Right cardiac atrium (tissue), 5 donors: ENCODE measurements at regions not wholly inside any gene's neighbourhood (a gene's known extent, or its start where the extent isn't known, plus 50 kb on each side); places are given as distances from the start of the nearest gene placed in this dataset.
"Not testable (repeated sequence)": the region's sequence is repeated elsewhere in the genome, so short reads cannot be mapped to it uniquely, and the experiment has no call there.

ENCODE experiments used
- ATAC-seq, 2 donors: fragments of 200-7000 bp; cut with Tn5 transposase; one replicate each; pipeline versions ENCODE4 v1.8.0 to v1.9.1; 2020; ENCODE audit warnings: moderate library complexity in 2 of 2, mild to moderate bottlenecking in 1 of 2
- DNase-seq, 3 donors: peaks; one replicate each; pipeline ENCODE4 v3.0.0-alpha.2; 2020
- H3K27ac ChIP-seq: one replicate; pipeline ENCODE4 v1.5.1; 2013; ENCODE audit warnings: mild to moderate bottlenecking, low read length, control low read depth, moderate library complexity
- H3K27me3 ChIP-seq: one replicate; pipeline ENCODE4 v1.6.1; 2013; ENCODE audit not compliant: control insufficient read depth, insufficient read depth
- H3K4me1 ChIP-seq: one replicate; pipeline ENCODE4 v1.6.1; 2013; ENCODE audit warnings: low read length; ENCODE audit not compliant: control insufficient read depth, insufficient read depth
- H3K4me3 ChIP-seq: one replicate; pipeline ENCODE4 v1.5.1; 2013; ENCODE audit warnings: low read length, control low read depth
- H3K9me3 ChIP-seq: one replicate; pipeline ENCODE4 v1.6.1; 2013; ENCODE audit warnings: low read length; ENCODE audit not compliant: control insufficient read depth
- WGBS: extraction: QIAGEN DNeasy Blood & Tissue Kit; methylation state at CpG from one replicate; pipeline ENCODE4 v1.1.7; 2013; 5-methylcytosine and 5-hydroxymethylcytosine counted together
- intact Hi-C, 4 donors: fragments of 100-400 bp; cut with DNase I; formaldehyde crosslinking; loops; one replicate each; pipeline versions ENCODE4 v1.11.0 to v1.14.0; 2022 to 2023
- donor health status: healthy with polysubstance abuse.
- donor health status: DM: no; HTN: yes; CAD: no.
- donor health status: DM: no; HTN: no; CAD: no.
- donor health status: DM: no; HTN: yes; CAD: no; lungs with severe emphysema.
- donor health status: DM: yes; HTN: yes; CAD: no.

DNA sequence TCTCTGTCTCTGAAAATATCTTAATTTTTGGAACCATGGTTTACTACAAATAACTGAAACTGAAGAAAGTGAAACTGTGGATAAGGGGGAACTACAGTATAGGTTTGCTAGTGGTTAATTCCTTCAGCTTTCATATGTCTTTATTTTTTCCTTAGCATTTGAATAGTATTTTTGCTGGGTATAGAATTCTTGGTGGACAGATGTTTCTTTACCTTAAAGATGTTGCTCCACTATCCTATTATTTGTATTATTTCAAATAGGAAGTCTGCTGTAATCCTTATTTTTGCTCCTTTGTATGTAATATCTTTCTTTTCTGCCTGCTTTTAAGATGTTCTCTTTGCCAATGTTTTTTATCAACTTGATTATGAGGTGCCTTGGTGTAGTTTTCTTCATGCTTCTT is 152.9 kb upstream of the ISL1 start:
- no peak for ATAC-seq
- intact Hi-C loops = no loop called here

DNA sequence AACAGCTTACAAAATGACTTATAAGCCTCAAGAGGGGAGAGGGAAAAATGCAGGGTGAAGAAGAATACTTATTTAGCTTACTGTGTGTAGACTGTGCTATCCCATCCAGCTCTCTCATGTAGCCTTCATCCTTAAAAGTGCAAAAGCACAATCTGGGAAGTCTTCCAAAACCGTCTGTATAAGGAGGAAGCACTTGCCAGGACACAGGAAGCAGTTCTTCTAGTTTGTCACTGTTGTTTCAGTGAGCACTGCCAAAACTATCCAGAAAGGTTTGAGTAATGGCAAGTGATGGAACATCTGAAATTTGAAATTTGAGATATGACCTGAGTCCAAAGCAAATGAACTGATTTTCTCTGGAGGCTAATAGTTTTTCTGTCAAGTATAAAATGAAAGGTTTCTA is 140.8 kb upstream of the ISL1 start:
- intact Hi-C loops = no loop called here
- Histone ChIP-seq H3K27me3 (no peaks in the 10 kb centered on the region), H3K9me3 (no peaks in the 10 kb centered on the region), H3K4me1 (no peaks in the 10 kb centered on the region), H3K27ac (no peak overlapping the region), H3K4me3 (no peak overlapping the region)
- ATAC-seq = no peak
- no peak for DNase-seq
- WGBS = 15% methylated on average over 1 of the region's 1 CpG

More for the DNA sequence above, 152.9 kb upstream of the ISL1 start:
- Histone ChIP-seq H3K4me3 (no peak overlapping the region), H3K27ac (no peak overlapping the region), H3K9me3 (no peaks in the 10 kb centered on the region), H3K27me3 (no peaks in the 10 kb centered on the region), H3K4me1 (peaks cover 1% of the 10 kb centered on the region)
- DNase-seq = no peak

DNA sequence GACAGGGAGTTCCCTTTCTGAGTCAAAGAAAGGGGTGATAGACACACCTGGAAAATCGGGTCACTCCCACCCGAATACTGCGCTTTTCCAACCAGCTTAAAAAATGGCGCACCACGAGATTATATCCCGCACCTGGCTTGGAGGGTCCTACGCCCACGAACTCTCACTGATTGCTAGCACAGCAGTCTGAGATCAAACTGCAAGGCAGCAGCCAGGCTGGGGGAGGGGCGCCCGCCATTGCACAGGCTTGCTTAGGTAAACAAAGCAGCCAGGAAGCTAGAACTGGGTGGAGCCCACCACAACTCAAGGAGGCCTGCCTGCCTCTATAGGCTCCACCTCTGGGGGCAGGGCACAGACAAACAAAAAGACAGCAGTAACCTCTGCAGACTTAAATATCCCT is 132.3 kb upstream of the ISL1 start:
- WGBS = 88% methylated on average over 10 of the region's 10 CpGs
- DNase-seq, H3K27me3 ChIP-seq, H3K27ac ChIP-seq, ATAC-seq, H3K4me3 ChIP-seq, H3K9me3 ChIP-seq, H3K4me1 ChIP-seq, intact Hi-C loops: not testable (repeated sequence)

DNA sequence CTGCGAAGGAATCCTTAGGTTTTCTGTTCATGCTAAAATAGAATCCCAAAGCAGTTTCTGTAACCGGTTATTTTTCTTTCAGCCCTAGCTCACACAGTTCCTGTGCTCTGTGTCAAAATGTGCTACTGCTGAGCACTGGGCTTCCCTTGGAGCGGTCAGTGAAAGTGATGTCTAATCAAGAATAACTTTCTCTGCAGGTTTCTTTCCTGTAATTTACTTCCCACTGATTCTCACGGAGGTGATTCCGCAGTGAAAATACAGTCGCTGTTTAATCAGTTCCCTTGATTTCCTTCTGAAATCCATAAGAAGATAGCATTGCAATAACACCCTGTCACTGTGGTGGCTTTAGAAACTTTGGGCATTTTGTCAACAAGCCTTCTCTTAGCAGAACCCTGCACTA is 112.0 kb upstream of the ISL1 start:
- intact Hi-C loops = no loop called here
- no peaks in the 10 kb centered on the region for H3K27me3 ChIP-seq
- H3K4me1 ChIP-seq = no peaks in the 10 kb centered on the region
- ATAC-seq (no peak), DNase-seq (no peak)
- no peaks in the 10 kb centered on the region for H3K9me3 ChIP-seq
- 69% methylated on average over 6 of the region's 6 CpGs for WGBS
- no peak overlapping the region for H3K27ac ChIP-seq
- no peak overlapping the region for H3K4me3 ChIP-seq

DNA sequence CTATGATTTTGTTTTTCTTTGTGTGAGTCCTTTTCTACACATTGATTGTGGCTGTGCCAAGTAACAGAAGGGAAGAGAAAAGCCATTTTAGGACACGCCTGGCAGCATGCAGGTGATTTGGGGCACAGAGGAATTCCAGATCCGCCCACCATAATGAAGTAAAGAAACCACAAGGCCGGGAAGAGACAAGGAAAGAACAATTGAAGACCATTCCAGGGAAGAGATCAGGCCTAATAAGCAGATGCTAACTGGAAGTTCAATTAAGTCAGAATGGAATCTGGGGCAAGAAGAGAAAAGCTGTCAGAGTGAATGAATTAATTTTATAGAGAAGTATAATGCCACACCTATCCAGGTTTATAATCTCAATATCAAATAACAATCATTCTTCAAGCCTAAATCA is 110.2 kb upstream of the ISL1 start:
- no peak for DNase-seq
- no peaks in the 10 kb centered on the region for H3K9me3 ChIP-seq
- no peaks in the 10 kb centered on the region for H3K4me1 ChIP-seq
- no peak overlapping the region for H3K27ac ChIP-seq
- ATAC-seq = no peak
- H3K27me3 ChIP-seq = no peaks in the 10 kb centered on the region
- H3K4me3 ChIP-seq = no peak overlapping the region
- intact Hi-C loops = no loop called here
- 65% methylated on average over 3 of the region's 3 CpGs for WGBS

DNA sequence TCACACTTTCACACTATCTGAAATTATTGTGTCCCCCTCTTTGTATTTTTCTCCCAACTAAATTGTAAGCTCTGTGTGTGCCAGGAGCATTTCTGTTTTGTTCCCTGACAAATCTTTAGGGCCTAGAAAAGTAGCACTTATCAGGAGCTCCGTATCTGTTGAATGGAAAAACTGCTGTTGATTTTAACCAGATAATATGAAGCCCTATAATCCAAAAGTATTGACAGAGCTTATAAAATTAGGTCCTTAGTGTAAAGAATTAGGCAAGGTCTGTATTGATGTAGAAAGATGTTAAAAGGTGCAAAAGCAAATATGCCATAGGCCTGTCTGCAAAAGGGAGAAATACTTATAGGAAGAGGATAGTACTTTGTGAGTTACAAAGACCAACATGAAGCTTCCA is 109.4 kb upstream of the ISL1 start:
- DNase-seq (no peak), ATAC-seq (no peak)
- Histone ChIP-seq H3K27me3 (no peaks in the 10 kb centered on the region), H3K4me1 (no peaks in the 10 kb centered on the region), H3K9me3 (no peaks in the 10 kb centered on the region), H3K4me3 (no peak overlapping the region), H3K27ac (no peak overlapping the region)
- 71% methylated on average over 1 of the region's 1 CpG for WGBS
- intact Hi-C loops = no loop called here

DNA sequence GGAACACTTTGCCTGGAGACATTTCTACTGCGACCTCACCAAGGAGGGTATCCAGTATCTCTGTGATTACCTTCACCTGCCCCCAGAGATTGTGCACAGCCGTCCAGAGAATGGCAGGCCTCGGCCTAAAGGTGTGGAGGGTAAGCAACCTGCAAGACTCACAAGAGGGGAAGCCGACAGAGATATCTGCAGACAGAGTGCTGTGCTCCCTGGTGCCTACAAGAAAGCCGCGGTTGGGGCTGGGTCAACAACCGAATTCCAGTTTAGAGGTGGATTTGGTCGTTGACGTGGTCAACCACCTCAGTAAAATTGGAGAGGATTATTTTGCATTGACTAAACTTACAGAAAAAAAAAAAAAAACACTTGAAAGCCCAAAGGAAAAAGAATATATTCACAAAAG is 107.8 kb upstream of the ISL1 start:
- Histone ChIP-seq H3K27me3 (no peaks in the 10 kb centered on the region), H3K9me3 (no peaks in the 10 kb centered on the region), H3K27ac (no peak overlapping the region), H3K4me3 (no peak overlapping the region), H3K4me1 (no peaks in the 10 kb centered on the region)
- no peak for ATAC-seq
- DNase-seq = peak in 1 of 3 donors; percentile 14
- intact Hi-C loops = no loop called here
- 88% methylated on average over 9 of the region's 9 CpGs for WGBS

DNA sequence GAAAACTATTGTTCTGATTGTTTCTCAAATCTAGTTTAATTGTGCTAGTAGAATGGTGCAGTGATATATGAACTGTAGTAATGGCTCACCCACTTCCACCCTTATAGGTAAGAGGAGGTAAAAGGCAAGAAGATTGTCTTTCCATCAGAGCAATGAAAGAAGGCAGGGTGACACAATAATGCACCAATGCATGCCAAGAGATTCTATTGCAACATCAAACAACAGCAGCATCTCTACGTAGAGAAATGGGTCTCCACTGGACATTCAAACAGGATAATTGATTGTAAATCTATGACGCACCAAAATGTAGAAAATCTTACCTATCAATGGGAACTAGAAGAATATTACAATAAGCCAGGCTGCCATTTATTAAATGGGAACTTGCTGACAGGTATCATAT is 107.0 kb upstream of the ISL1 start:
- 81% methylated on average over 2 of the region's 2 CpGs for WGBS
- ATAC-seq (no peak), DNase-seq (no peak)
- H3K27me3 ChIP-seq = no peaks in the 10 kb centered on the region
- no peak overlapping the region for H3K27ac ChIP-seq
- no peak overlapping the region for H3K4me3 ChIP-seq
- H3K4me1 ChIP-seq = no peaks in the 10 kb centered on the region
- intact Hi-C loops = no loop called here
- no peaks in the 10 kb centered on the region for H3K9me3 ChIP-seq

DNA sequence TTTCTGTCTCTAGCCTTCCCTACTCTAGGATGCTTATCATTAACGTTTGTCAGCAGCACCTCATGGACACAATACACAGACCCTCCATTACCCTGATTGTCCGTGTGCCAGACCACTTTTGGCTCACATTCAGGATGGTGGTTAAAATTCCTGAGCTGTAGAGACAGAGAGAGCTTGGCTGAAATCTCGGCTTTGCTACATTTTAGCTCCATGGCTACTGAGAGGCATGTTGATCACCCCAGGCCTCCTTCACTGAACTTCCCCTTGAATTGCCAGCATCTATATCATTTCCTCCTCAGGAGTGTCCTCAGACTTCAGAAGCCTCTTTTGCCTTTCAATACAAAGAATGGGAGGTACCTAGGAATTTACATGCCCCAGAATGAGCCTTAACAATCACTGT is 104.7 kb upstream of the ISL1 start:
- ATAC-seq (no peak), DNase-seq (no peak)
- Histone ChIP-seq H3K4me1 (no peaks in the 10 kb centered on the region), H3K27ac (no peak overlapping the region), H3K4me3 (no peak overlapping the region), H3K9me3 (no peaks in the 10 kb centered on the region), H3K27me3 (no peaks in the 10 kb centered on the region)
- intact Hi-C loops = no loop called here
- 11% methylated on average over 3 of the region's 3 CpGs for WGBS

DNA sequence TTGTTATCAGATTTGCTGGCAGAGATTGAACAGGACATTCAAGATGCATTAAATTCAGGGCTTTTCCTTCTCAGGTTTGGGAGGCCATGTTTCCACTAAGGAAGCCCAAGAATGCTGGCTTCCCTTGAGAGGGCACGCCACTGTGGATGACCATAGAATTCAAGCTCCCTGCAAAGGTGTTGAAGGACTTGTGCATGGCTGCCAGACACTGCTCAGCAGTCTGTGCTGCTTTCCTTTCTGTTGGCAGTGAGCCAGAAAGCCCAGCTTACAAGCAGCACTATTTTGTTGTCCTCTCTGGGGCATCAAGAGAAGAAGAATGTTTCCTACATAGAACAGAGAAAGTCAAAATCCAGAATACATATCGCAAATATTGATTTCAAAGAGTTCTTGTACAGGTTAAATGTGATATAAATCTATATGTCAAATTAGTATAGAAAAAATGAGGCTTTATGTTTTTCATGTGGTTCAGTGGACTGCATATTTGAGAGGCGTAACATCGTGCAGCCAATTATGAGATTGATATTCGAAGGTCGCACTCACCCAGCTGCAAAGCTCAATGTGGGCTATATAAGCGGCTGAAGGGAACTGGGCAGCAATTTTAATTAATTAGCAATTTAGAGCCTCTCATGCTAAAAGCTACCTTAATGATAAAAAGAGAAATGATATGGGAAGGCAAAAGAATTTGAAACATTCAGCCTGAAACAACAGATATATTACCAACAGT is 103.1 kb upstream of the ISL1 start:
- Histone ChIP-seq H3K4me3 (no peak overlapping the region), H3K9me3 (no peaks in the 10 kb centered on the region), H3K4me1 (no peaks in the 10 kb centered on the region), H3K27ac (no peak overlapping the region), H3K27me3 (no peaks in the 10 kb centered on the region)
- intact Hi-C loops = no loop called here
- ATAC-seq (no peak), DNase-seq (no peak)
- WGBS = 55% methylated on average over 7 of the region's 7 CpGs

DNA sequence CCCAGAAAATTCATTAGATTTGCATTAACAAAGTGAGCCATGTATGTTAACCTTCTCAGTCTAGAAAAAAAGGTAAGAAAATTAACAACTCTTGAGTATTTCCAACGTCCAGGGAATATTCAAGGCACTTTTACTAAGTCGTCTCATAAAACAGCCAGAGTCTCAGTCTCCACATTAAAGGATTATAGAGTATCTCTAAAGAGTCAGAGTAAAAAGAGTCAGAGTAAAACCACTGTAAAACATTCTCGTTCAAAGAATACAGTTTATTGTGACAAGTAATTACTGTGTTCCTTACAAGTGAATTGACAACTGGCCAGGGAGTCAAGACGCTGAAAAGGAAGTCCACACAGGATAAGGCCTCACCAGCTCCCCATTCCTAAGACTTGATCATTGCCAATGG is 97.2 kb upstream of the ISL1 start:
- intact Hi-C loops = no loop called here
- no peak for ATAC-seq
- no peaks in the 10 kb centered on the region for H3K4me1 ChIP-seq
- no peak for DNase-seq
- H3K27ac ChIP-seq = no peak overlapping the region
- 63% methylated on average over 4 of the region's 4 CpGs for WGBS
- H3K9me3 ChIP-seq = no peaks in the 10 kb centered on the region
- H3K4me3 ChIP-seq = no peak overlapping the region
- no peaks in the 10 kb centered on the region for H3K27me3 ChIP-seq

DNA sequence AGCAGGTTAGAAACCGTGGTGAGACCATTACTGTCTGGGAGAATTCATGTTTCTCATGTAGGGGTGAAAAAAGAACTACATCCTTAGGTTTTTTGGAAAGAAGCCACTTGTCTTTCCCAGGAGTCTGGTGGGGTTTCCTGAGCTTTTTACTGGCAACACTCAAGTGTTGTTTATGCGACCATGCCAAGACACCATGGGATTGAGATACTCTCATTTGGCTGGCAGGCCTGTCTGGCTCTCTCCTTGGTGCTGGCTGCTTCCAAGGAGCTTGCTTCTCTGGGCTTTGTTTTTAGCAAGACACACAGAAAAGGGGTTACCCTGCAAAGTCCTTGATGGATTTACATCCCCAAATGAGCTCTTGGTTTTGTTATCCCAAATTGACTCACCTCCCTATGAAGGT is 80.9 kb upstream of the ISL1 start:
- DNase-seq = no peak

More for the DNA sequence above, 80.9 kb upstream of the ISL1 start:
- Histone ChIP-seq H3K27ac (no peak overlapping the region), H3K27me3 (no peaks in the 10 kb centered on the region), H3K9me3 (no peaks in the 10 kb centered on the region), H3K4me1 (no peaks in the 10 kb centered on the region), H3K4me3 (no peak overlapping the region)
- WGBS = 54% methylated on average over 2 of the region's 2 CpGs
- intact Hi-C loops = no loop called here
- ATAC-seq = no peak
